ENCODE measurements at regions not wholly inside any gene's neighbourhood (a gene's known extent, or its start where the extent isn't known, plus 50 kb on each side); places are given as distances from the start of the nearest gene placed in this dataset.

GRCh38 chr11:45085646-45086501, 60.6 kb upstream of the PRDM11 start:
- H3K36me3 ChIP-seq (ENCODE audit: control insufficient read depth in 2 of 3, insufficient read depth in 3 of 3, low read length in 3 of 3), result no peaks in the 10 kb centered on the region
- H3K9me3 Mint-ChIP-seq, result peaks cover 0 to 8% (median 3%) of the 10 kb centered on the region in 11 donors
- H3K4me1 ChIP-seq (ENCODE audit: control insufficient read depth in 2 of 2, insufficient read depth in 2 of 2, low read length in 2 of 2), result peaks cover 10 to 42% of the 10 kb centered on the region in 2 donors
- no peak overlapping the region for H3K4me3 ChIP-seq (ENCODE audit: low read length)
- no peak overlapping the region for H3K4me3 Mint-ChIP-seq
- ChIA-PET POLR2A (no interaction called here), CTCF (interaction anchor here (0.9 kb wide), 1 partner anchor 150 kb away, joined by 3 read pairs; no protein-coding TSS in a partner anchor)
- intact Hi-C loops (cut with micrococcal nuclease), result no loop called here
- H3K27me3 Mint-ChIP-seq, result peaks cover 0 to 5% (median 0%) of the 10 kb centered on the region in 5 donors
- H3K4me1 Mint-ChIP-seq, result peaks cover 13 to 37% (median 29%) of the 10 kb centered on the region in 7 donors
- no peak overlapping the region for H3K27ac ChIP-seq (ENCODE audit: low read depth, low read length)
- no peaks in the 10 kb centered on the region for H3K27me3 ChIP-seq (ENCODE audit: control insufficient read depth in 2 of 2, insufficient read depth in 2 of 2, low read length in 2 of 2)
- H3K36me3 Mint-ChIP-seq, result peaks cover 0 to 9% (median 0%) of the 10 kb centered on the region in 5 donors
- ATAC-seq, result no peak
- no peak overlapping the region for H3K27ac Mint-ChIP-seq
- H3K9me3 ChIP-seq (ENCODE audit: control insufficient read depth in 2 of 3, low read length in 3 of 3), result no peaks in the 10 kb centered on the region
- DNase-seq, result no peak

GRCh38 chr11:45086526-45086925, 59.9 kb upstream of the PRDM11 start:
- ChIA-PET POLR2A (no interaction called here), CTCF (no interaction called here)
- intact Hi-C loops (cut with micrococcal nuclease), result no loop called here
- ATAC-seq, result no peak
- Histone ChIP-seq H3K9me3 (ENCODE audit: control insufficient read depth in 2 of 3, low read length in 3 of 3) (no peaks in the 10 kb centered on the region), H3K36me3 (ENCODE audit: control insufficient read depth in 2 of 3, insufficient read depth in 3 of 3, low read length in 3 of 3) (no peaks in the 10 kb centered on the region), H3K27me3 (ENCODE audit: control insufficient read depth in 2 of 2, insufficient read depth in 2 of 2, low read length in 2 of 2) (no peaks in the 10 kb centered on the region), H3K27ac (ENCODE audit: low read depth, low read length) (no peak overlapping the region), H3K4me3 (ENCODE audit: low read length) (no peak overlapping the region), H3K4me1 (ENCODE audit: control insufficient read depth in 2 of 2, insufficient read depth in 2 of 2, low read length in 2 of 2) (peaks cover 6 to 36% of the 10 kb centered on the region in 2 donors)
- peaks cover 0 to 8% (median 3%) of the 10 kb centered on the region in 11 donors for H3K9me3 Mint-ChIP-seq
- H3K27me3 Mint-ChIP-seq, result peaks cover 0 to 8% (median 0%) of the 10 kb centered on the region in 5 donors
- H3K27ac Mint-ChIP-seq, result no peak overlapping the region
- H3K4me3 Mint-ChIP-seq, result no peak overlapping the region
- H3K36me3 Mint-ChIP-seq, result peaks cover 0 to 7% (median 0%) of the 10 kb centered on the region in 5 donors
- no peak for DNase-seq
- H3K4me1 Mint-ChIP-seq, result peaks cover 12 to 34% (median 26%) of the 10 kb centered on the region in 7 donors

DNA sequence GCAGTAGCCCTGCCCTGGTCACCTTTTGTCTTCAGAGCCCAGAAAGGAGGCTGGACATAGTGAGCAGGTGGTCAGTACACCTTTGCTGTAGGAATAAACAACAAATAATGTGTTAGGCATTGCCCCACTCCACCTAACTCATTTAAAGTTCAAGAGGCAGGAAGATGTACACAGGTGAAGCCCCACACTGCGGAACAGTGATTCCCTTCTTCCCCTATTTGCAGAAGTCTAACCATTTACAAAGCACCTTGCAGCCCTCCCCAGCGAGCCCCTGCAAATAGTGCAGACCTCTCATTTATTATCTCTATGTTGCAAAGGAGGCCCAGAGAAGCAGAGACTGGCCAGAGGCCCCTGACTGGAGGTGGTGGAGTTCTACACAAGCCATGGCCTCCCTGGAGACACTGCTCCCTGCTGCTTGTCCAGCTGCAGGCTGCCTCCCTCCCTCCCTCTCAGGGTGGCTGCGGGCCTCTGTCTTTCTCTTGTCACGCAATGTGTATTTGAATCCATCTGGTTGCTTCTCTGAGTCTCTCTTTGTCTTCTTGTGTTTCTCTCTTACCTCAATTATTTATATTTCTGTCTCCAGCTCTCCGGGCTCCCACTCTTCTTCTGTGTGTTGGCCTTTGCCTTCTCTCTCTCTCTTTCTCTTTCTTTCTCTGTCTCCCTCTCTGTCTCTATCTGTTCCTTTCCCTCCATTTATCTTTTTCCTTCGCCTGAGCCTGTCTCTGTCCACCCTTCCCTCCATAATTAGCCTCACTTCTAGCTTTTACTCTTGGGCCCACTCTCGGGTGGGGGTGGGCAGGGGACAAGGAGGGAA, 59.1 kb upstream of the PRDM11 start:
- H3K36me3 Mint-ChIP-seq, result peaks cover 0 to 4% (median 0%) of the 10 kb centered on the region in 5 donors

GRCh38 chr11:45087900-45088160, 58.6 kb upstream of the PRDM11 start:
- Mint-ChIP-seq H3K27ac (no peak overlapping the region), H3K9me3 (peaks cover 0 to 4% (median 0%) of the 10 kb centered on the region in 11 donors), H3K27me3 (peaks cover 0 to 10% (median 0%) of the 10 kb centered on the region in 5 donors), H3K4me3 (no peak overlapping the region), H3K4me1 (peaks cover 7 to 31% (median 22%) of the 10 kb centered on the region in 7 donors), H3K36me3 (no peaks in the 10 kb centered on the region)
- POLR2A ChIA-PET, result no interaction called here
- no peaks in the 10 kb centered on the region for H3K27me3 ChIP-seq (ENCODE audit: control insufficient read depth in 2 of 2, insufficient read depth in 2 of 2, low read length in 2 of 2)
- ATAC-seq, result no peak
- DNase-seq, result no peak
- intact Hi-C loops (cut with micrococcal nuclease), result no loop called here
- no peaks in the 10 kb centered on the region for H3K36me3 ChIP-seq (ENCODE audit: control insufficient read depth in 2 of 3, insufficient read depth in 3 of 3, low read length in 3 of 3)
- H3K9me3 ChIP-seq (ENCODE audit: control insufficient read depth in 2 of 3, low read length in 3 of 3), result no peaks in the 10 kb centered on the region
- H3K4me1 ChIP-seq (ENCODE audit: control insufficient read depth in 2 of 2, insufficient read depth in 2 of 2, low read length in 2 of 2), result peaks cover 7 to 36% of the 10 kb centered on the region in 2 donors
- CTCF ChIA-PET, result no interaction called here
- no peak overlapping the region for H3K4me3 ChIP-seq (ENCODE audit: low read length)
- H3K27ac ChIP-seq (ENCODE audit: low read depth, low read length), result no peak overlapping the region

More for the DNA sequence above, 59.1 kb upstream of the PRDM11 start:
- DNase-seq (no peak), ATAC-seq (no peak)
- Histone ChIP-seq H3K27me3 (ENCODE audit: control insufficient read depth in 2 of 2, insufficient read depth in 2 of 2, low read length in 2 of 2) (no peaks in the 10 kb centered on the region), H3K4me1 (ENCODE audit: control insufficient read depth in 2 of 2, insufficient read depth in 2 of 2, low read length in 2 of 2) (peaks cover 10 to 36% of the 10 kb centered on the region in 2 donors), H3K9me3 (ENCODE audit: control insufficient read depth in 2 of 3, low read length in 3 of 3) (no peaks in the 10 kb centered on the region), H3K36me3 (ENCODE audit: control insufficient read depth in 2 of 3, insufficient read depth in 3 of 3, low read length in 3 of 3) (no peaks in the 10 kb centered on the region), H3K4me3 (ENCODE audit: low read length) (no peak overlapping the region), H3K27ac (ENCODE audit: low read depth, low read length) (no peak overlapping the region)
- CTCF ChIA-PET, result no interaction called here
- Mint-ChIP-seq H3K27me3 (peaks cover 0 to 9% (median 0%) of the 10 kb centered on the region in 5 donors), H3K4me1 (peaks cover 9 to 34% (median 27%) of the 10 kb centered on the region in 7 donors), H3K9me3 (peaks cover 0 to 8% (median 2%) of the 10 kb centered on the region in 11 donors), H3K27ac (peak overlapping the region in 1 of 9 donors; percentile 62), H3K4me3 (no peak overlapping the region)
- POLR2A ChIA-PET, result no interaction called here
- intact Hi-C loops (cut with micrococcal nuclease), result no loop called here

- ChIA-PET POLR2A (no interaction called here), CTCF (no interaction called here)
- no peaks in the 10 kb centered on the region for H3K36me3 Mint-ChIP-seq
- no peak overlapping the region for H3K27ac Mint-ChIP-seq
- intact Hi-C loops (cut with micrococcal nuclease), result no loop called here
- no peak overlapping the region for H3K4me3 Mint-ChIP-seq
- no peaks in the 10 kb centered on the region for H3K27me3 ChIP-seq (ENCODE audit: control insufficient read depth in 2 of 2, insufficient read depth in 2 of 2, low read length in 2 of 2)
- H3K4me1 ChIP-seq (ENCODE audit: control insufficient read depth in 2 of 2, insufficient read depth in 2 of 2, low read length in 2 of 2), result peaks cover 3 to 36% of the 10 kb centered on the region in 2 donors
- H3K9me3 ChIP-seq (ENCODE audit: control insufficient read depth in 2 of 3, low read length in 3 of 3), result no peaks in the 10 kb centered on the region
- no peak overlapping the region for H3K27ac ChIP-seq (ENCODE audit: low read depth, low read length)
- no peak overlapping the region for H3K4me3 ChIP-seq (ENCODE audit: low read length)
- DNase-seq (no peak), ATAC-seq (no peak)
- no peaks in the 10 kb centered on the region for H3K9me3 Mint-ChIP-seq
- peaks cover 0 to 32% (median 10%) of the 10 kb centered on the region in 7 donors for H3K4me1 Mint-ChIP-seq
- no peaks in the 10 kb centered on the region for H3K36me3 ChIP-seq (ENCODE audit: control insufficient read depth in 2 of 3, insufficient read depth in 3 of 3, low read length in 3 of 3)
- H3K27me3 Mint-ChIP-seq, result peaks cover 0 to 15% (median 0%) of the 10 kb centered on the region in 5 donors
Measured at GRCh38 chr11:45089251-45089650, 57.2 kb upstream of the PRDM11 start.

GRCh38 chr11:45089676-45090499, 56.6 kb upstream of the PRDM11 start:
- ATAC-seq (no peak), DNase-seq (no peak)
- Mint-ChIP-seq H3K36me3 (no peaks in the 10 kb centered on the region), H3K27ac (no peak overlapping the region), H3K9me3 (no peaks in the 10 kb centered on the region), H3K4me1 (peaks cover 0 to 32% (median 10%) of the 10 kb centered on the region in 7 donors), H3K4me3 (no peak overlapping the region), H3K27me3 (peaks cover 0 to 15% (median 0%) of the 10 kb centered on the region in 5 donors)
- H3K27ac ChIP-seq (ENCODE audit: low read depth, low read length), result no peak overlapping the region
- ChIA-PET CTCF (no interaction called here), POLR2A (no interaction called here)
- no peaks in the 10 kb centered on the region for H3K27me3 ChIP-seq (ENCODE audit: control insufficient read depth in 2 of 2, insufficient read depth in 2 of 2, low read length in 2 of 2)
- intact Hi-C loops (cut with micrococcal nuclease), result no loop called here
- H3K9me3 ChIP-seq (ENCODE audit: control insufficient read depth in 2 of 3, low read length in 3 of 3), result no peaks in the 10 kb centered on the region
- H3K36me3 ChIP-seq (ENCODE audit: control insufficient read depth in 2 of 3, insufficient read depth in 3 of 3, low read length in 3 of 3), result no peaks in the 10 kb centered on the region
- H3K4me3 ChIP-seq (ENCODE audit: low read length), result no peak overlapping the region
- H3K4me1 ChIP-seq (ENCODE audit: control insufficient read depth in 2 of 2, insufficient read depth in 2 of 2, low read length in 2 of 2), result peaks cover 3 to 31% of the 10 kb centered on the region in 2 donors
